Right lobe of liver (tissue), 6 donors: ENCODE measurements at regions not wholly inside any gene's neighbourhood (a gene's known extent, or its start where the extent isn't known, plus 50 kb on each side); places are given as distances from the start of the nearest gene placed in this dataset.

ENCODE experiments used
- ATAC-seq, 4 donors: fragments of 200-7000 bp; cut with Tn5 transposase; one replicate each; pipeline ENCODE4 v1.9.1; 2020; ENCODE audit warnings: mild to moderate bottlenecking in 4 of 4, moderate library complexity in 4 of 4
- DNase-seq, 3 donors: peaks; one replicate each; pipeline ENCODE4 v3.0.0-alpha.2; 2020
- H3K27ac ChIP-seq, 3 donors: fragments of 200-600 bp; one replicate each; pipeline ENCODE4 v1.8.0; 2022
- H3K27me3 ChIP-seq, 2 donors: fragments of 200-600 bp; one replicate each; pipeline ENCODE4 v1.8.0; 2022
- H3K36me3 ChIP-seq, 4 donors: fragments of 200-600 bp; sonication (generic) in 1 of 4; one replicate each; pipeline versions ENCODE4 v1.5.1 to v1.8.0; 2017 to 2022; ENCODE audit warnings: control low read depth in 1 of 4
- H3K4me1 ChIP-seq, 4 donors: fragments of 200-600 bp; sonication (generic) in 1 of 4; one replicate each; pipeline versions ENCODE4 v1.5.1 to v1.8.0; 2017 to 2022; ENCODE audit warnings: control low read depth in 1 of 4
- H3K4me3 ChIP-seq, 3 donors: fragments of 200-600 bp; one replicate each; pipeline ENCODE4 v1.8.0; 2022
- H3K9me3 ChIP-seq, 4 donors: fragments of 200-600 bp; sonication (generic) in 1 of 4; one replicate each; pipeline versions ENCODE4 v1.5.1 to v1.8.0; 2017 to 2022; ENCODE audit warnings: control low read depth in 1 of 4
- POLR2A ChIP-seq: fragments of 450-650 bp; IDR thresholded peaks from one replicate; pipeline ENCODE4 v1.6.1; 2017; ENCODE audit warnings: antibody characterized with exemption, mild to moderate bottlenecking
- WGBS: methylation state at CpG from one replicate; pipeline ENCODE4 v1.1.6; 2018; ENCODE audit warnings: low coverage, low lambda C conversion rate; ENCODE audit not compliant: insufficient coverage; ENCODE audit errors: missing lambda C conversion rate; 5-methylcytosine and 5-hydroxymethylcytosine counted together
- intact Hi-C, 2 donors: fragments of 100-400 bp; cut with DNase I; formaldehyde crosslinking; loops; one replicate each; pipeline versions ENCODE4 v1.11.2 to v1.14.1; 2022
- TF ChIP-seq, protein P1 (sequence below), 4 donors: fragments of 200-600 bp in 3 of 4; fragments of 450-650 bp in 1 of 4; IDR thresholded peaks; one replicate each; pipeline versions ENCODE4 v1.5.1 to v1.8.0; 2016 to 2022; ENCODE audit warnings: antibody characterized with exemption in 4 of 4, mild to moderate bottlenecking in 2 of 4
- donor health status: DM: no; HTN: yes; CAD: no.
- donor health status: DM: no; HTN: no; CAD: no.
- donor health status: DM: no; HTN: no; CAD: no.
- donor health status: DM: no; HTN: yes; CAD: no.
- donor health status: DM: no; HTN: yes; CAD: no.

- no peaks in the 10 kb centered on the region for H3K27me3 ChIP-seq
- no peaks in the 10 kb centered on the region for H3K36me3 ChIP-seq
- H3K9me3 ChIP-seq: no peaks in the 10 kb centered on the region
- H3K27ac ChIP-seq: peak overlapping the region; percentile 74 to 78 (median 76)
- peak; percentile 86 to 93 (median 90) for ATAC-seq
- 16% methylated on average over 2 of the region's 2 CpGs for WGBS
- no peak for DNase-seq
- intact Hi-C loops: no loop called here
- peaks cover 0 to 17% (median 5%) of the 10 kb centered on the region in 4 donors for H3K4me1 ChIP-seq
- H3K4me3 ChIP-seq: no peak overlapping the region
- TF ChIP-seq, protein P1, sequence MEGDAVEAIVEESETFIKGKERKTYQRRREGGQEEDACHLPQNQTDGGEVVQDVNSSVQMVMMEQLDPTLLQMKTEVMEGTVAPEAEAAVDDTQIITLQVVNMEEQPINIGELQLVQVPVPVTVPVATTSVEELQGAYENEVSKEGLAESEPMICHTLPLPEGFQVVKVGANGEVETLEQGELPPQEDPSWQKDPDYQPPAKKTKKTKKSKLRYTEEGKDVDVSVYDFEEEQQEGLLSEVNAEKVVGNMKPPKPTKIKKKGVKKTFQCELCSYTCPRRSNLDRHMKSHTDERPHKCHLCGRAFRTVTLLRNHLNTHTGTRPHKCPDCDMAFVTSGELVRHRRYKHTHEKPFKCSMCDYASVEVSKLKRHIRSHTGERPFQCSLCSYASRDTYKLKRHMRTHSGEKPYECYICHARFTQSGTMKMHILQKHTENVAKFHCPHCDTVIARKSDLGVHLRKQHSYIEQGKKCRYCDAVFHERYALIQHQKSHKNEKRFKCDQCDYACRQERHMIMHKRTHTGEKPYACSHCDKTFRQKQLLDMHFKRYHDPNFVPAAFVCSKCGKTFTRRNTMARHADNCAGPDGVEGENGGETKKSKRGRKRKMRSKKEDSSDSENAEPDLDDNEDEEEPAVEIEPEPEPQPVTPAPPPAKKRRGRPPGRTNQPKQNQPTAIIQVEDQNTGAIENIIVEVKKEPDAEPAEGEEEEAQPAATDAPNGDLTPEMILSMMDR (IDR thresholded peaks at IDR 0.05): no peak
- TF ChIP-seq POLR2A: no peak
These were observed 104.7 kb upstream of the DSEL start for GRCh38 chr18:67621049-67621713.

DNA sequence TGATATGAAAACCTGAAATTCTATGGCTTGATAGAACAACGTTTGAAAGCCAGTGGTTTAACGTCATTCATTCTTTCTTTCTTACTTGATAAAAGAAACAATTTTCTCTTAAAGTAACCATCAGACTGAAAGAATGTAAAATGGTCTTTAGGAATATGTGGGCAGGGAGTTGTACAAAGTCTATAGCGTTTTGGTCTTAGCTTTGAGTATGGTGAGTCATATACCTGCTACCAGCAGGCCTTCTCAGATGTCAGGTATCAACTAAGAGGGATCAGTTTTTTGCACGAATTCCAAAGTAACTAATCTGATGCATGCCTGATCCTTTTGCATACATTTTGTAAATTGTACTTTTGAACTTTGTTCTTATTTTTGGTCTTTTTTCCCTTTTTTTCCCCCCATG is 101.5 kb upstream of the DSEL start:
- no peak overlapping the region for H3K4me3 ChIP-seq
- no peaks in the 10 kb centered on the region for H3K27me3 ChIP-seq
- WGBS: 66% methylated on average over 4 of the region's 4 CpGs
- DNase-seq (no peak), ATAC-seq (no peak)
- peaks cover 0 to 16% (median 5%) of the 10 kb centered on the region in 4 donors for H3K4me1 ChIP-seq
- no peaks in the 10 kb centered on the region for H3K9me3 ChIP-seq
- intact Hi-C loops: no loop called here
- H3K27ac ChIP-seq: no peak overlapping the region
- TF ChIP-seq, protein P1 (IDR thresholded peaks at IDR 0.05): no peak
- no peak for TF ChIP-seq POLR2A
- H3K36me3 ChIP-seq: no peaks in the 10 kb centered on the region

DNA sequence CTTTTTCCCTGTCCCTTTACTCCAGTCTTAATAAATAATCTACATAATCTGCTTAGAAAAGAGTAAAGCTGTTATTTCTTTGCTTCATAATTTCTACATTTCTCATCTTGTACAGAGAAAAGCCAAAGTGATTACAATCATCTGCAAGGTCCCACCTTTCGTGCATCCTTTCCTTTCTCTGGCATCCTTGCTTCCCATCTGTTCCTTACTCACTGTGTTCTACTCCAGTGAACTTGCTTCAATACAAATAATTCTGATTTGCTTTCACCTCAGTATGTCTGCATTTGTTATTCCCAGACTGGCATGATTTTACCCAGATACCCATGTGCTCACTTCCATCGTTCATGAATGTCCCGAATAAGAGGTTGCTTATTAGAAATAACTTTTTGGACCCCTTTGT is 99.4 kb upstream of the DSEL start:
- DNase-seq (no peak), ATAC-seq (no peak)
- Histone ChIP-seq H3K36me3 (no peaks in the 10 kb centered on the region), H3K27me3 (no peaks in the 10 kb centered on the region), H3K4me3 (no peak overlapping the region), H3K9me3 (no peaks in the 10 kb centered on the region), H3K27ac (no peak overlapping the region), H3K4me1 (no peaks in the 10 kb centered on the region)
- TF ChIP-seq, protein P1 (IDR thresholded peaks at IDR 0.05): no peak
- intact Hi-C loops: no loop called here
- WGBS: 94% methylated on average over 3 of the region's 3 CpGs

DNA sequence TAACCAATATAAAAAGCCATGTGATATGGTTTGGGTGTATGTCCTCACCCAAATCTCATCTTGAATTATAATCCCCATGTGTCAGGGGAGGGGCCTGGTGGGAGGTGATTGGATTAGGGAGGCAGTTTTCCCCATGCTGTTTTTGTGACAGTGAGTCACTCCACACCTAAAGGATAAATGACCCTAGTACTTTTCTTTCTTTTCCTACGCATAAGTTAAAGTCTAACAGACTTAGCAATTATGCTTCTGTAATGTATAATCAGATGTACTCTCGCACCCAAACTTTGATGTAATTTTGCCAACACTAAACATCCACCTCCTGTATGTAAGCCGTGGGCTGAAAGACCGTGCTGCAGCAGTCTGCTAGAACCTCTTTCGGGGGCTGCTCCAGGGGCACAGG is 97.2 kb upstream of the DSEL start:
- WGBS: 93% methylated on average over 5 of the region's 5 CpGs
- Histone ChIP-seq H3K4me1 (no peaks in the 10 kb centered on the region), H3K36me3 (no peaks in the 10 kb centered on the region), H3K27me3 (no peaks in the 10 kb centered on the region), H3K4me3 (no peak overlapping the region), H3K9me3 (no peaks in the 10 kb centered on the region), H3K27ac (no peak overlapping the region)
- ATAC-seq (no peak), DNase-seq (no peak)
- intact Hi-C loops: no loop called here
- no peak for TF ChIP-seq POLR2A
- TF ChIP-seq, protein P1 (IDR thresholded peaks at IDR 0.05): no peak
